GM19468 (cell line): ENCODE measurements at regions not wholly inside any gene's neighbourhood (a gene's known extent, or its start where the extent isn't known, plus 50 kb on each side); places are given as distances from the start of the nearest gene placed in this dataset.
"Not testable (repeated sequence)": the region's sequence is repeated elsewhere in the genome, so short reads cannot be mapped to it uniquely, and the experiment has no call there.

ENCODE experiments used
- ATAC-seq: cut with Tn5 transposase; IDR thresholded peaks from one replicate; pipeline ENCODE4 v1.9.1; 2021; ENCODE audit warnings: mild to moderate bottlenecking, moderate library complexity, moderate number of reproducible peaks; ENCODE audit not compliant: unreplicated experiment; ENCODE audit errors: extremely low read depth

DNA sequence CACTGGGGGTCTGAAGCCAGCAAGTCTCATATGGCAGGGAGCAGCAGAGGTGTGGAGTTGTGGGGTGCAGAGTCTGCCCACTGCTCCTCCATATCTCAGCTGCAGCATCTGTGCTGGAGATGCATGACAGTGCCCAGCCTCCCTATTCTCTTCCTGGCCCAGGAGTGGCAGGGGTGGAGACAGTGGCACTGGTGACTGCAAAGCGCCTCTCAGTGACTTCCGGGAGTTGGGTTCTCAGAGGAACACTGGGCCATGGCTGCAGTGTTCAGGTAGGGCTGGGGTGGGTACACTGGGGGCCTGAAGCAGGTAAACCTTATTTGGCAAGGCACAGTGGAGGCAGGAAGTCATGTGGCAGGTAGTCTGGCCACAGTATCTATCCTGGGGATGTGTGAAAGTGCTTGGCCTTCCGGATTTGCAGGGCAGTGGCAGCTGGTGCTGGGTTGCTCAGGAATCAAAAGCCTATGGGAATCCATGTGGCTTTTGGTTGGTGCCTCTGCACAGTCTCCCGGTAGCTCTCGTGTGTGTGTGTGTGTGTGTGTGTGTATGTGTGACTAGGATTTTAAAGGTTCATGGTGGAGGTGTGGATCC, 60.3 kb upstream of the THUMPD2 start:
- no peak for ATAC-seq

DNA sequence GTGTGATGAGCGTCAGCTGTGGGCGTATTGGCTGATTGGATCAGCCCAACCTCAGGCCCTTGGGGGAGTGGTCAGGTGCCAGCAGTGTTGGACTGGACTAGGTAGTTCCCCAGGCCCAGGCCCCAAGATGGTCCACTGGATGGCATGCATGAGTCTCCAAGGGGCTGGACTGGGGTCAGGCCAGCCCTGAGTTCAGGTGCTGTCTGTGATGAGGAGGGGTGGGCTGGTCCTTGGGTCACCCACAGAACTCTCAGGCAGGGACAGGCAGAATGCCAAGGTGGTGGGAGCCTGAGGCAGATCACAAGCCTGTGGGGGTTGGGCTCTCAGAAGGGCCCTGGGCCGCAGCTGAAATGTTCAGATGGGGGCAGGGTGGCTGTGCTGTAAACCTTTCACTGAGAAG, 59.5 kb upstream of the THUMPD2 start:
- no peak for ATAC-seq

GRCh38 chr2:39837856-39838453, 58.9 kb upstream of the THUMPD2 start:
- peak; percentile 93 for ATAC-seq

DNA sequence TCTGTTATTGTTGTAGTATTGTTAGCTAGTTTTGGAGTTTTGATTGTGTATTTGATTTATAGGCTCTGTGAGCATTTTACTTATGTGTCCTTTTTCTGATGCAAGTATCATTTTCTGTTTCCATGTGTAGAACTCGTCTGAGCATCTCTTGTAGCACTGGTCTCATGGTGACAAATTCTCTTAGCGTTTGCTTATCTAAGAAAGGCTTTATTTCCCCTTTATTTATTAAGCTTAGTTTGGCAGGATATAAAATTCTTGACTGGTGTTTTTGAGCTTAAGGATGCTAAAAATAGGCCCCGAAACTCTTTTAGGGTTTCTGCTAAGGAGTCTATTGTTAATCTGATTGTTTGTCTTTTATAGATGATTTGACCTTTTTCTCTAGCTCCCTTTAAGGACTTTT, 57.6 kb upstream of the THUMPD2 start:
- no peak for ATAC-seq

- ATAC-seq = no peak
Measured at GRCh38 chr2:39834426-39834825, 55.4 kb upstream of the THUMPD2 start.

DNA sequence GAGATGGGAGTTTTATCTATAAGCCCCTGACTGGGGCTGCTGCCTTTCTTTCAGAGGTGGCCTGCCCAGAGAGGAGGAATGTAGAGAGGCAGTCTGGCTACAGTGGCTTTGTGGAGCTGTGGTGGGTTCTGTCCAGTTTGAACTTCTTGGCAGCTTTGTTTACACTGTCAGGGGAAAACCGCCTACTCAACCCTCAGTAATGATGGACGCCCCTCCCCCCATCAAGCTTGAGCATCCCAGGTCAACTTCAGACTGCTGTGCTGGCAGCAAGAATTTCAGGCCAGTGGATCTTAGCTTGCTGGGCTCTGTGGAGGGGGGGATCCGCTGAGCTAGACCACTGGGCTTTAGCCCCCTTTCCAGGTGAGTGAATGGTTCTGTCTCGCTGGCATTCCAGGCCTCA, 51.6 kb upstream of the THUMPD2 start:
- not testable (repeated sequence) for ATAC-seq
